SH-SY5Y (cell line): ENCODE measurements at regions not wholly inside any gene's neighbourhood (a gene's known extent, or its start where the extent isn't known, plus 50 kb on each side); places are given as distances from the start of the nearest gene placed in this dataset.

Source experiments
- GATA2 ChIP-seq: IDR thresholded peaks from 2 replicates; pipeline ENCODE4 v1.6.1; 2011; ENCODE audit warnings: mild to moderate bottlenecking, low read depth, low read length
- GATA3 ChIP-seq: IDR thresholded peaks from 2 replicates; pipeline ENCODE4 v1.6.1; 2011; ENCODE audit warnings: low read depth, mild to moderate bottlenecking, low read length, moderate library complexity

- TF ChIP-seq GATA3 (no peak), GATA2 (no peak)
These were observed 757.3 kb upstream of the WWC1 start for GRCh38 chr5:167533814-167534795.

DNA sequence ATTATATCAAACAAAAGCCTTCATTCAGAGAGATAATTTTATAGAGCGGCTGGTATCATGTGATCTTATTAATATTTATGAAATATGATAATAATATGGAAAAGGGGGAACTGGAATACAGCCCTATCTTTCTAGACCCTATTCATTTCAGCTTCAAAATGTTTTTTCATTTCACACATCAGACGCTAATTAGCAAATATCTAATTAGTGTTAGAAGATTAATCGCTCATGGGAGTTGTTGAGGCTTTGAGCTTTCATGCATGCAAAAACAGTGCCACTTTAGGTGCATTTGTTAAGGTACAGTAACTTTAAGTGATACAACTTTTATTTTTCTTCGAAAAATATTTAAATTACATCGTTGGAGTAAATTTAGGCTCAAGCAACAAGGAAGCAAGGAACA, 751.7 kb upstream of the WWC1 start:
- TF ChIP-seq GATA3 (no peak), GATA2 (no peak)

DNA sequence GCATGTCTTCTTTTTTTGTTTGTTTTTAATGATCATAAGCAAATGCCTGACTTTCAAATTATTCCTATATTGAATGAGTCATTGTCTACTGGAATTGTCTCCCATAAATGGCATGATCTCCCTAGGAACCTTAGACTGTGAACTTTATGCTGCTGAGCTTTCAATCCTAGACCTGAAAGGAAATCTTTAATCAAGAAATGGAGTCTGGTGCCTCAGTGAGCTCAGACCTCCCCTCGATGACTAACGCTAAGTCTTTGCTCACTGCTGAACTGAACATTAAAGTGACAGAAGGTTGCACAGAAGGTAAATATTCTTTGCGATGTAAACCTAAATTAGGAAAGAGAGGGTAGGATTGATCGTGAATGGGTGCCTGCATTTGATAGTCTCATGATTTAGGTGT, 745.2 kb upstream of the WWC1 start:
- no peak for TF ChIP-seq GATA3
- no peak for TF ChIP-seq GATA2

- no peak for TF ChIP-seq GATA3
- no peak for TF ChIP-seq GATA2
These were observed 739.1 kb upstream of the WWC1 start for GRCh38 chr5:167552356-167552755.

DNA sequence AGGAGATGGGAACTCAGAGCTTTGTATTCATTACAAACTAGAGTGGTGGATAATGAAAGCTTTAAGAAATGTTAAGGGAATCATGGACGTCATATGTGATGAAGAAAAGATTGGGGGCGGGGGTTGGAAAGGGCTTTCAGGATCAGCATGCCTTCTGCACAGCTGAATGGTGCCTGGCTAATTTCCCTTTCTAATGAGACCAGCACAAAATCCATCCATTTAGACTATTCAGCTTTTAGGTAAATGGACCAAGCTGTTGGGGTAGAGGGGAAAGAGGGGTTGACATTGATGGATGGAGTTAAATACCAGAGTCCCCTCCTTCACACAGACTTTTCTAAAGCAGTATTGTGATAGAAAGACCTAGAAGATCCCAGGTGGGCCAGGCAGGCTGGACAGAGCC, 737.9 kb upstream of the WWC1 start:
- TF ChIP-seq GATA3 = no peak

- TF ChIP-seq GATA3 = no peak
- no peak for TF ChIP-seq GATA2
These were observed 736.7 kb upstream of the WWC1 start for GRCh38 chr5:167554564-167555290.

DNA sequence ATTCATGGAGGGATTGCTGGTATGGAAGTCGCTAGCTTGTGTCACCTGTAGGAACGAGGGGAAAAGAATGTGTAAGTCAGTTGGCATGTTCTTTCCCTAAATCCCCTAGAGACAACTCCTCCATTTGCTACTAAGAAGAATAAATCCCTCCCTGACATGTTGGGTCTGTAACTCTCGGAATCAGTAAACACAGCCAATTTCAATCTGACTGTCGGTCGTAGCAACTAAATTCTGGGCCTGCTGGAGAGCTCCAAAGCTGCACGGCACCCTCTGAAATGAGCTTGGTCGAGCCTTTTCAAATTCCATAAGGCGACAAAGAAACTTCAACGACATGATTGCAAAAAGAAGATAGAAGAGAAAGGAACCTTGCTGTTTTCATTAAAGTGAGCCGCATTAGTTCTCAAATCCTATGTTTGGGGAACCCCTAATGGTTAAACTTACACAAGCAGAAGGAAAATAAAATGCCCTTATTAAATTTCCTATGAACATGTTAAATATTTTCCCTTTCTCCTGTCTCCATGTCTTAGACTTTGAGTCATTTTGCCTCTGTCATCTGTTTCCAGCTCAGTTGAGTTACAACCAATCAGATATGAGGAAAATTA, 735.8 kb upstream of the WWC1 start:
- TF ChIP-seq GATA3 (no peak), GATA2 (no peak)

- TF ChIP-seq GATA2 = no peak
- TF ChIP-seq GATA3 = no peak
These were observed 734.1 kb upstream of the WWC1 start for GRCh38 chr5:167557359-167557758.

- TF ChIP-seq GATA3 (no peak), GATA2 (no peak)
These were observed 729.6 kb upstream of the WWC1 start for GRCh38 chr5:167561796-167562195.

DNA sequence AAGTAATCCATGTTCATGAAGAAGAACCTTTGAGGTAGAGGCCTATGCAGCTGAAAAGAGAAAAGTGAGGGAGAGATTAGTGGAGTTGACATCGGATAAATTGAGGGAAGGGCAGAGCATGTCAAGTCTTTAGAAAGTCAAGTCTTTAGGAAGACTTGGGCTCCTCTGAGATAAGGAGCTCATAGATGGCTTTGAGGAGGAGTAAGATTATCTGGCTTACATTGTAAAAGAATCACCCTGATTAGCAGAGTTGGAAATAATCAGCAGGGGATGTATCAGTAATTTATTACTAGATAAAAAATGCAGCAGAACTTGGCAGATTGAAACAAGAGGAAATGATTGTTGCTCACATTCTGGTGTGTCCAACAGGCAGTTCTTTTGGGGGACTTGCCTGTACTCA, 727.2 kb upstream of the WWC1 start:
- TF ChIP-seq GATA3 (no peak), GATA2 (no peak)

GRCh38 chr5:167565189-167565954, 726.1 kb upstream of the WWC1 start:
- TF ChIP-seq GATA3 (no peak), GATA2 (no peak; the same call in 1 of the 2 replicates)

GRCh38 chr5:167570431-167570830, 721.0 kb upstream of the WWC1 start:
- no peak for TF ChIP-seq GATA3
- no peak for TF ChIP-seq GATA2

DNA sequence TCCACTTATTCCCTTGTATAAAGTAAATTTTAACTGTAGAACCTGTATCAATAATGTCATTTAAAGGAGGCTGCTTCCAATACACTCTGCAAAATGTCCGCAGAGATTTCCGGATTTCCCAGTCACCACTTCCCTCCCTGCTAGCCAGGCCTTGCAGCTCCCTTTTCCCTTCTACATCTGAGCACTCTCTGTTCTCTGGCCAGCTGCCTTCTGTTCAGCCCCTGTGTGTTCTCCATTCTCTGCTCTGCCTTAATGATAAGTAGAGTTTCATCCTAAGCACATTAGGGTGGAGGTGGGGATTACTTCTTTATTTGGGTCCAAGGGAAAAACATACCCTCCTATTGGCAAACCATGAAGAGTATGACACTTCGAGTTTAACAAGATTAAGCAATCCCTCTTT, 719.6 kb upstream of the WWC1 start:
- TF ChIP-seq GATA3 (no peak), GATA2 (no peak)
